Spleen (tissue), 7 donors: ENCODE measurements at regions not wholly inside any gene's neighbourhood (a gene's known extent, or its start where the extent isn't known, plus 50 kb on each side); places are given as distances from the start of the nearest gene placed in this dataset.

Experiments used
- POLR2A ChIP-seq, 3 donors: fragments of 450-650 bp; IDR thresholded peaks; one replicate each; pipeline ENCODE4 v1.5.1; 2017; ENCODE audit warnings: antibody characterized with exemption in 3 of 3, mild to moderate bottlenecking in 1 of 3
- POLR2AphosphoS5 ChIP-seq, 3 donors: sonication (generic); formaldehyde crosslinking; IDR thresholded peaks; one replicate each; pipeline ENCODE4 v1.5.1; 2017; ENCODE audit warnings: antibody characterized with exemption in 3 of 3
- TF ChIP-seq, protein P1 (sequence below), 11 experiments: fragments of 200-600 bp in 7 of 11; fragments of 450-650 bp in 4 of 11; sonication (generic) in 4 of 11; IDR thresholded peaks in 8 of 11; conservative IDR thresholded peaks in 3 of 11; 1 replicate in 7 of 11; 2 replicates in 4 of 11; pipeline versions ENCODE4 v1.4.0 to v1.8.0; 2016 to 2021; ENCODE audit warnings: antibody characterized with exemption in 11 of 11, inconsistent platforms in 4 of 11, mild to moderate bottlenecking in 1 of 11
- donor health status: DM: no; HTN: no; CAD: no; lungs with moderate emphysema.
- donor health status: DM: no; HTN: no; CAD: no.
- donor health status: DM: no; HTN: no; CAD: no.

GRCh38 chr6:17202526-17202925 lies 78.6 kb upstream of the RBM24 start:
- TF ChIP-seq, protein P1, sequence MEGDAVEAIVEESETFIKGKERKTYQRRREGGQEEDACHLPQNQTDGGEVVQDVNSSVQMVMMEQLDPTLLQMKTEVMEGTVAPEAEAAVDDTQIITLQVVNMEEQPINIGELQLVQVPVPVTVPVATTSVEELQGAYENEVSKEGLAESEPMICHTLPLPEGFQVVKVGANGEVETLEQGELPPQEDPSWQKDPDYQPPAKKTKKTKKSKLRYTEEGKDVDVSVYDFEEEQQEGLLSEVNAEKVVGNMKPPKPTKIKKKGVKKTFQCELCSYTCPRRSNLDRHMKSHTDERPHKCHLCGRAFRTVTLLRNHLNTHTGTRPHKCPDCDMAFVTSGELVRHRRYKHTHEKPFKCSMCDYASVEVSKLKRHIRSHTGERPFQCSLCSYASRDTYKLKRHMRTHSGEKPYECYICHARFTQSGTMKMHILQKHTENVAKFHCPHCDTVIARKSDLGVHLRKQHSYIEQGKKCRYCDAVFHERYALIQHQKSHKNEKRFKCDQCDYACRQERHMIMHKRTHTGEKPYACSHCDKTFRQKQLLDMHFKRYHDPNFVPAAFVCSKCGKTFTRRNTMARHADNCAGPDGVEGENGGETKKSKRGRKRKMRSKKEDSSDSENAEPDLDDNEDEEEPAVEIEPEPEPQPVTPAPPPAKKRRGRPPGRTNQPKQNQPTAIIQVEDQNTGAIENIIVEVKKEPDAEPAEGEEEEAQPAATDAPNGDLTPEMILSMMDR (IDR thresholded peaks at IDR 0.05 in 8 of 11, conservative IDR thresholded peaks at IDR 0.05 in 3 of 11) = no peak
- TF ChIP-seq POLR2A (IDR thresholded peaks at IDR 0.05) = no peak
- TF ChIP-seq POLR2AphosphoS5 (IDR thresholded peaks at IDR 0.05) = no peak
